Fibroblast of lung (primary cell): ENCODE measurements at regions not wholly inside any gene's neighbourhood (a gene's known extent, or its start where the extent isn't known, plus 50 kb on each side); places are given as distances from the start of the nearest gene placed in this dataset.

ENCODE experiments used
- EZH2 ChIP-seq: IDR thresholded peaks from 2 replicates; pipeline ENCODE4 v1.5.1; 2012; ENCODE audit warnings: low read length, control low read depth, mild to moderate bottlenecking; ENCODE audit errors: missing control alignments
- TF ChIP-seq, protein P1 (sequence below), 2 donors: IDR thresholded peaks in 1 of 2; conservative IDR thresholded peaks in 1 of 2; 1 replicate in 1 of 2; 2 replicates in 1 of 2; pipeline ENCODE4 v1.5.1; 2011 to 2012; ENCODE audit warnings: low read length in 2 of 2, control low read depth in 1 of 2, inconsistent platforms in 1 of 2, low read depth in 1 of 2, mild to moderate bottlenecking in 1 of 2

DNA sequence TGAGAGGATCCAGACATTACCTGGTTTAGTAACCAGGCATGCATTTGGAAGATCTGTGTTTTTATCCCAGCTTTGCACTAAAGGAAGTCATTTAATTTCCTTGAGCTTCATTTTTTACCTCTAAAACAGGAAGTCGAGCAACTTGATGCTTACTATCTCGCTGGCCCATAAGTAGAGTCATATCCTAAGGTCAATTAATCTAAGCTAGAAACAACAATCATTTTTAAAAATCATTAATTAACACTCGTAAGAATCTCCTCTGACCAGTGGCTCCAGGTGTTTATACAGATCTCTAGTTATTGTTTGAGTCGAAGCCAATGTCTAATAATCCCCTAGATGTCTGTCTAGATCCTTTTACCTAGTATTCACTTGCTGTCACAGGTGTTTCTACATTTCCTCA, 355.8 kb upstream of the DCN start:
- TF ChIP-seq EZH2: no peak
- TF ChIP-seq, protein P1, sequence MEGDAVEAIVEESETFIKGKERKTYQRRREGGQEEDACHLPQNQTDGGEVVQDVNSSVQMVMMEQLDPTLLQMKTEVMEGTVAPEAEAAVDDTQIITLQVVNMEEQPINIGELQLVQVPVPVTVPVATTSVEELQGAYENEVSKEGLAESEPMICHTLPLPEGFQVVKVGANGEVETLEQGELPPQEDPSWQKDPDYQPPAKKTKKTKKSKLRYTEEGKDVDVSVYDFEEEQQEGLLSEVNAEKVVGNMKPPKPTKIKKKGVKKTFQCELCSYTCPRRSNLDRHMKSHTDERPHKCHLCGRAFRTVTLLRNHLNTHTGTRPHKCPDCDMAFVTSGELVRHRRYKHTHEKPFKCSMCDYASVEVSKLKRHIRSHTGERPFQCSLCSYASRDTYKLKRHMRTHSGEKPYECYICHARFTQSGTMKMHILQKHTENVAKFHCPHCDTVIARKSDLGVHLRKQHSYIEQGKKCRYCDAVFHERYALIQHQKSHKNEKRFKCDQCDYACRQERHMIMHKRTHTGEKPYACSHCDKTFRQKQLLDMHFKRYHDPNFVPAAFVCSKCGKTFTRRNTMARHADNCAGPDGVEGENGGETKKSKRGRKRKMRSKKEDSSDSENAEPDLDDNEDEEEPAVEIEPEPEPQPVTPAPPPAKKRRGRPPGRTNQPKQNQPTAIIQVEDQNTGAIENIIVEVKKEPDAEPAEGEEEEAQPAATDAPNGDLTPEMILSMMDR (conservative IDR thresholded peaks at IDR 0.05 in 1 of 2, IDR thresholded peaks at IDR 0.05 in 1 of 2; ENCODE audit: low read depth in 1 of 2, low read length in 2 of 2): no peak
